Muscle layer of colon (tissue), 2 donors: ENCODE measurements at regions not wholly inside any gene's neighbourhood (a gene's known extent, or its start where the extent isn't known, plus 50 kb on each side); places are given as distances from the start of the nearest gene placed in this dataset.

ENCODE experiments used
- H3K27ac ChIP-seq: one replicate; pipeline ENCODE4 v1.7.0; 2013; ENCODE audit warnings: low read depth, mild to moderate bottlenecking, low read length, moderate library complexity
- H3K27me3 ChIP-seq, 2 donors: one replicate each; pipeline ENCODE4 v1.7.0; 2013; ENCODE audit warnings: low read length in 2 of 2, mild to moderate bottlenecking in 2 of 2; ENCODE audit not compliant: insufficient read depth in 2 of 2, control insufficient read depth in 1 of 2
- H3K36me3 ChIP-seq: one replicate; pipeline ENCODE4 v1.7.0; 2013; ENCODE audit warnings: mild to moderate bottlenecking, low read length; ENCODE audit not compliant: insufficient read depth
- H3K4me1 ChIP-seq: one replicate; pipeline ENCODE4 v1.7.0; 2013; ENCODE audit warnings: mild to moderate bottlenecking, low read length; ENCODE audit not compliant: insufficient read depth
- H3K4me3 ChIP-seq, 2 donors: one replicate each; pipeline ENCODE4 v1.7.0; 2013; ENCODE audit warnings: low read length in 2 of 2, low read depth in 1 of 2, mild to moderate bottlenecking in 1 of 2, moderate library complexity in 1 of 2
- H3K9ac ChIP-seq: one replicate; pipeline ENCODE4 v1.7.0; 2013; ENCODE audit warnings: low read length
- H3K9me3 ChIP-seq: one replicate; pipeline ENCODE4 v1.7.0; 2013; ENCODE audit warnings: mild to moderate bottlenecking, low read length
- donor health status: abdominal sarcoma.
- donor health status: Adenocarcinoma of cecum.

DNA sequence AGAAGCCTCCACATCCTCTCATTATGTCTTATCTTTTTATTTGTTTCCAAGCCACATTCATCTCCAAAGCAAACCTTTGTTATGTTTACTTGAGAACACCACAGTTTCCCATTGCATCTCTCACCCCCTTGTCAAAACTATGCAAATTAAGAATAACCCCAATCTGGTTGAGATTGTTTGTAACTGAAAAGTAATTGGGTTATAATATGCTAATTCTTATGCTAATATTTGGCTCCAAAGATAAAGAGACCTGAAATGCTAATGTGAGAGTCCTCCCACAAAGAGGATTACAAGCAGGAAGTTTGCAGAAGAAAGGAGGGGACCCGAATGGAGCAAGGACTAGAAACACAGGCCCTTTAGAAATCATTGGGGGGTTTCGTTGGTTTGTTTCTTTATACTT is 92.9 kb upstream of the UBL3 start:
- no peak overlapping the region for H3K4me3 ChIP-seq

DNA sequence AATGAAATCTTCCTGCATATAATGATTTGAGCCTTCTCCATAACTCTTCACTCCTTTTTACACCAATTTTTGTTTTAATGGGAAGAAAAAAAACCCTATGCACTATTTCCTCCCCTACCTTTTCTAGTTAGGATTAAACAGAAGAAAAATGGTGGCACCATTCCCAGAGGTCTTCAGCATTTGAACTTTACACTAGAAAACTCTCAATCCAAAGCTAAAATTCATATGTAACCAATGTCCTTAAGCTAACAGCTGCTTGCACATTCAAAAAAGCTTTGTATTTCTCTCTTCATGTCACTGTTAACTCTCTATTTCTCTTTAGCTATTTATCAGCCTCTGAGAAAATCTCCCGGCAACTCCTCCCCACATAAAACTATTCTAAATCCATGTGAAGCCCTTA is 90.3 kb upstream of the UBL3 start:
- Histone ChIP-seq H3K4me3 (no peak overlapping the region), H3K4me1 (no peaks in the 10 kb centered on the region), H3K9me3 (no peaks in the 10 kb centered on the region), H3K27me3 (no peaks in the 10 kb centered on the region), H3K27ac (no peak overlapping the region), H3K36me3 (no peaks in the 10 kb centered on the region), H3K9ac (no peak overlapping the region)

More for the DNA sequence above, 92.9 kb upstream of the UBL3 start:
- H3K4me1 ChIP-seq = no peaks in the 10 kb centered on the region
- H3K27me3 ChIP-seq = no peaks in the 10 kb centered on the region
- no peak overlapping the region for H3K9ac ChIP-seq
- no peaks in the 10 kb centered on the region for H3K9me3 ChIP-seq
- H3K27ac ChIP-seq = no peak overlapping the region
- no peaks in the 10 kb centered on the region for H3K36me3 ChIP-seq

DNA sequence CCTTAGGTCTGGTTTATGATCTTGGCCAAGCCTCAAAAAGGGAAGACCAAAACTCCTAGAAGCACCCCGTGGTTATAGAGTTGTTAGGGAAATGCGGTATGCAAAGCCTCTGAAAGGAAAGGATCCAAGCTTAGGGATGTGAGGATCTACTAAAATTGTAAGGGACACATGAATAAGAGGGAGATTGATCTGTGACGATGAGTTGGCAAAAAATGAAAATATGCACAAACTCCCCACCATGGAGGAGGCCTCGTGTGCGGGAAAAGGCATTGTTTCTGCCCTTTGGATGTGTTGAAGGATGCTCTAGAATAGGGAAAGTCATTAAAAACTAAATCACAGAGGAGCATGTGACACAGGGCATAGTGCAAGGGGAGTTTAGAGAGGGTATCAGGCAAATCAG is 88.7 kb upstream of the UBL3 start:
- Histone ChIP-seq H3K9ac (no peak overlapping the region), H3K27ac (no peak overlapping the region), H3K9me3 (no peaks in the 10 kb centered on the region), H3K4me1 (no peaks in the 10 kb centered on the region), H3K27me3 (no peaks in the 10 kb centered on the region), H3K4me3 (no peak overlapping the region), H3K36me3 (no peaks in the 10 kb centered on the region)

DNA sequence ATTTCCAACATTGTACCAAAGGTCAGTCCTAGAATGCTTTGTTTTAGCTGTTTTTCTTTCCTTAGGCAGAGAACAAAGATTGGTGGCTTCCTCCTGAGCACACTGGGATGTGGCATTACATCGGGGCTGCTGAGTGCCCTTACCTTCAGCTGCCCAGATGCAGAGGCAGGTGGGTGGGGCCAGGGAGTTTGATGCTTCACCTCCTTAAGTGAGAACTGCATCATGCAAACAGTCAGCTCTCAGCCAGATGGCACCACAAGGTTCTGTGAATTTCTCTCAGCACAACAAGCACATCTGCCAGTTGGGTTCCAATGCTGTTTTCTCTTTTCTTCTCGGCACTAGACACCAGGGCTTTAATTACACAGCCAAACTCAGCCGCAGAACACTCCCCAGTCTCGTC is 87.4 kb upstream of the UBL3 start:
- Histone ChIP-seq H3K27me3 (no peaks in the 10 kb centered on the region), H3K4me1 (no peaks in the 10 kb centered on the region), H3K9ac (no peak overlapping the region), H3K9me3 (no peaks in the 10 kb centered on the region), H3K27ac (no peak overlapping the region), H3K4me3 (no peak overlapping the region), H3K36me3 (no peaks in the 10 kb centered on the region)

DNA sequence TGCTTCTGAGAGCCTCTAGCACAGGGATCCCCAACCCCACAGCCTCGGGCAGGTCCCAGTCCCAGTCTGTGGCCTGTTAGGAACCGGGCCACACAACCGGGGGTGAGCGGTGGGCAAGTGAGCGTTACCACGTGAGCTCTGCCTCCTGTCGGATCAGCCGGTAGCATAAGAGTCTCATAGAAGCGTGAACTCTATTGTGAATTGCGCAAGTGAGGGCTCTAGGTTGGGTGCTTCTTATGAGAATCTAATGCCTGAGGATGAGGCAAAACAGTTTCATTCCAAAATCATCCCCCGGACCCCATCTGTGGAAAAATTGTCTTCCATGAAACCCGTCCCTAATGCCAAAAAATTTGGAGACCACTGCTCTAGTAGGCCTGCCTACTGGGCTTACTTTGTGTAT is 87.0 kb upstream of the UBL3 start:
- Histone ChIP-seq H3K27ac (no peak overlapping the region), H3K27me3 (no peaks in the 10 kb centered on the region), H3K9me3 (no peaks in the 10 kb centered on the region), H3K9ac (no peak overlapping the region), H3K4me3 (no peak overlapping the region), H3K36me3 (no peaks in the 10 kb centered on the region), H3K4me1 (no peaks in the 10 kb centered on the region)

DNA sequence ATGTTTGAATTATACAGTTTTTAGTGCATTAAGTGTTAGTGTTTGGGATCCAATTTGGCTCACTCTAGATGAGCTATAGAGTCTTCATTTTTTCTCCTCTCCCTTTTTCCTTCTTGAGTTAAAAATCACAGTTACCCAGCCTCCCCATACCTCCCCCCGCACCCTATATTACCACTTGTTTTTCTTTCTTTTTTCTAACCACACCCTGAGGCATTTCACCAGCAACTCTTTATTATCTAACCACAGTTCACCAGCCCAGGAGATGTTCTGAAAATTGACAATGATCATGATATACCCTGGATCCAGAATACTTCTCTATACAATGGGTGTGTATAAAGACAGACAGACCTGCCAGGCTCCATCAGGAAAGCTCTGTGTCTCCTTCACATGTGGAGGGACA is 86.5 kb upstream of the UBL3 start:
- Histone ChIP-seq H3K4me3 (no peak overlapping the region), H3K9me3 (no peaks in the 10 kb centered on the region), H3K27ac (no peak overlapping the region), H3K36me3 (no peaks in the 10 kb centered on the region), H3K9ac (no peak overlapping the region), H3K27me3 (no peaks in the 10 kb centered on the region), H3K4me1 (no peaks in the 10 kb centered on the region)

DNA sequence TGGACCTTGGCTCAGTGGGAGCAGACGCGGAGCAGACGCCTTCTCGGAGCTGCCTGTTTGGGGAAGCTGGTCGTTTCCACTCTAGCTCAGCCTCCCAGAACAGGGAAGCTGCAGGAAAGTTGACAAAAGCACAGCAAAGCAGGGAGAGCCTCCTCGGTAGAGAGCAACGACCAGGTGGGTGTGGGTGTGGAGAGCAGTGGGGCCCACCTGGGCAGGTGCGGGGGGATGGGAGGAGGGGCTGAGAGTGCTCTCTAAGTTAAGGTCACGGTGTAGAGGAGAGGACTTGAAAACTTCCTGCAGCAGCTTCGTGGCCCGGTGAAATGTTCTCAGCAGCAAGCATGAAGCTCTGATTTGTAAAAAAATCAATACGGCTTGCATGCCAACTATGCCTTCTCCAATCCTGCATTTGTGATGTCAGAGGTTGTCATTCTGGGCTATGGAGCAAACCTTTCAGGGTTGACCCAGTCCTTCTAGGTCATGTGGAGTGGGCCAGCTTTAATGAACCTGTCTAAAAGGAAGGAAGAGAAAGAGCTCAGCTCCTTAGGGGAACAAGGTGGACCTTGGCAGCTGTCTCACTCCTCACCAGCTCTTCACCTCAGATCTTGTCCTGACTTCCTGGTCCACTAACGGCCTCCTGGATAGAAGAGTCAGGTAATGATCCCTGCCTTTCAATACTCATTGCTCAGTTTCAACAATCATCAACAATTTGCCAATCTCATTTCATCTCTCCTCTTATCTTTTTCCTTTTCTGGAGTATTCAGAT is 85.8 kb upstream of the UBL3 start:
- Histone ChIP-seq H3K27ac (no peak overlapping the region), H3K4me3 (no peak overlapping the region), H3K27me3 (no peaks in the 10 kb centered on the region), H3K36me3 (no peaks in the 10 kb centered on the region), H3K9ac (no peak overlapping the region), H3K9me3 (no peaks in the 10 kb centered on the region), H3K4me1 (no peaks in the 10 kb centered on the region)

DNA sequence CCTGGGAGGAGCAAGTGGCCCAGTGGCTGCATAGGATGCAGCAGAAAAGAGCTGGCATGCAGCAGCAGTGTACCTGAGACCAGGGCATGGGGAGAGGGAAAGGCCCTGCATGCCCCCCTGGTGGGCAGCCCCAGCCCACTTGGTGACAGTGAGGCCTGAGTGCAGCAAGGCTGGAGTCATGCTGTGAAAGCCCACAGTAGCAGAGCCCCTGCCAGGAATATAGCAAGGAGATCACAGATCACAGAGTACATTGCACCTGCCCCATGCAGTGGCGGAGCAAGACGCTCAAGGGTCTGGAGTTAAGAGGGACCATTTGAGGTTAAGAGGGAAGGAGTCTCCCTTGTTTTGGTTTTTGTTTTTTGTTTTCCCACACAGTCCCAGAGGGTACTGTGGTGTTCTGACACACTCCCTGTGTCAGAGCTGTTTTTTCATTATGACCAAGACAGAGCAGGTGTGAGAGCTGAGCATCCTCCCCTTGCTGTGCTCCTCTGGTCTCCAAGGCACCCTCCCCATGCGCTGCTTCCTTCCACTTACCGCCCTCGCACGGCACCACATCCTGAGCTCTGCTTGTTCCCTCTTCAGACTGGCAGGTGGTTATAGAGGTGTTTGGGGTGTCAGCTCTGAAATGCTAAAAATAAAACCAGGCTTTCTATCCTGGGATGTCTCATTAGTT is 85.0 kb upstream of the UBL3 start:
- H3K27ac ChIP-seq = no peak overlapping the region
- H3K4me3 ChIP-seq = no peak overlapping the region

DNA sequence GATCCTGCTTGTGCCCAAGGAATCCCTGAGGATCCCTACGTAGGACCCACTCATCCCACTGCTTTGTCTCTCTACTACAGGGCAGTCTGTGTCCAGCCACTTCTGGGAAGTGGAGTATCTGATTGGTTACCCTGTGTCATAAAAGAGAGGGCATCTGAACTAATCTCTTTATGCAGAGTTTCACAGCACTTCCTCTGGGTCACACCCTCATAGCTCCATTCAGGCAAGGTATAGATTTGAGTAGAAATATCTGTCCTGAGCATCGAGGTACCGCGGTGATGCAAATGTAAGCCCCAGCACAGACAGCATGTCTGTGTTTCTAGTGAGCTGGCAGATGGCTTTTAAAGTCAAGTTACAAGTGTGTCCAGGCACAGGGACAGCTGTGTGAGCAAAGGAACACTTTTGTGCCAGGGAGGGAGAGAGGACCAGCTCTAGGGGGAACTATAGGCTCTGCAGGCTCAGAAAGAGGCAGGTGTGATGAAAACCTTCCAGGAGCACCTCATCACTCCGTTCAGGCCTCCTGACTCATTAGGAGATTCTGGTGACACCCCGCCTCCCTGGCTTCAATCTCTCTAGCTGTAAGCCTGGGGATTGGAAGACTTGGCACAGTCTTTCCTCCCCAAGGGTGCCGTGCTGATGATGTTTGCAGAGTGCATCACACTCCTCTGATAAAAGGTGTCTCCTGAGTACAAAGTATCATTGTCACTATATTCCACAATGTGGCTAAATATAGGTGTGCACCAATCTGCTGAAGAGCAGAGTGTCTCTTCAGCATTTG is 84.3 kb upstream of the UBL3 start:
- no peak overlapping the region for H3K27ac ChIP-seq
- no peak overlapping the region for H3K4me3 ChIP-seq
- H3K36me3 ChIP-seq = no peaks in the 10 kb centered on the region
- no peaks in the 10 kb centered on the region for H3K9me3 ChIP-seq
- H3K27me3 ChIP-seq = no peaks in the 10 kb centered on the region
- no peak overlapping the region for H3K9ac ChIP-seq
- no peaks in the 10 kb centered on the region for H3K4me1 ChIP-seq

More for the DNA sequence above, 85.0 kb upstream of the UBL3 start:
- no peaks in the 10 kb centered on the region for H3K9me3 ChIP-seq
- no peak overlapping the region for H3K9ac ChIP-seq
- no peaks in the 10 kb centered on the region for H3K4me1 ChIP-seq
- H3K27me3 ChIP-seq = no peaks in the 10 kb centered on the region
- H3K36me3 ChIP-seq = no peaks in the 10 kb centered on the region

DNA sequence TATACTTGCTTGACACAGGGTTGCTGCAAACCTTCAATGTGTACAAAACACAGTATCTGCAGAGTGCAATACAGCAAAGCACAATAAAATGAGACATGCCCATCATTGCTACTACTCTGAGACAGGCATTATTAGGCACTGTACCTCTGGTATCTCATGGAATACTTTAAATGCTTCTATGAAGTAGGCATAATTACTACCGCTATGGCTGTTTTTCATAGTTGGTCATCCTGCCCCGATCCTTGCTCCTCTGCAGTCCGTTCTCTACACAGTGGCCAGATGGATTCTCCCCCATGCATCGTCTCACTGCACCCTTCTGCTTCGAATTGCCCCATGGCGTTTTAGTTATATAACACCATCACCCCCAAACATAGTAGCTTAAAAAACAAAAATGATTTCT is 83.0 kb upstream of the UBL3 start:
- Histone ChIP-seq H3K27ac (no peak overlapping the region), H3K27me3 (no peaks in the 10 kb centered on the region), H3K9ac (no peak overlapping the region)

DNA sequence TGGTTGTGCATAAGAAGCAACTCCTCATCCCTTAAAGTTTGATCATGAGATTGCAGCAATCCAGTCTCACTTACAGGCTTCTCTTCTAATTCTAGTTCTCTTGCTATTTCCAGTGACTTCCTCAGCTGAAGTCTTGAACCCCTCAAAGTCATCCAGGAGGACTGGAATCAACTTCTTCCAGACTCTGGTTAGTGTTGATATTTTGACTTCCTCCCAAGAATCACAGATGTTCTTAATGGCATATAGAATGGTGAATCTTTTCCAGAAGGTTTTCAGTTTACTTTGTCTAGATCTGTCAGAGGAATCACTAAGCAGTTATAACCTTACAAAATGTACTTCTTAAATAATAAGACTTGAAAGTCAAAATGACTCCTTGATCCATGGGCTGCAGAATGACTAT is 81.3 kb upstream of the UBL3 start:
- H3K27ac ChIP-seq = no peak overlapping the region
- no peaks in the 10 kb centered on the region for H3K36me3 ChIP-seq
- no peak overlapping the region for H3K9ac ChIP-seq
- H3K4me3 ChIP-seq = no peak overlapping the region
- H3K4me1 ChIP-seq = no peaks in the 10 kb centered on the region
- no peaks in the 10 kb centered on the region for H3K27me3 ChIP-seq
- H3K9me3 ChIP-seq = no peaks in the 10 kb centered on the region

More for the DNA sequence above, 83.0 kb upstream of the UBL3 start:
- Histone ChIP-seq H3K4me1 (no peaks in the 10 kb centered on the region), H3K9me3 (no peaks in the 10 kb centered on the region), H3K36me3 (no peaks in the 10 kb centered on the region), H3K4me3 (no peak overlapping the region)
